ENCODE measurements at regions not wholly inside any gene's neighbourhood (a gene's known extent, or its start where the extent isn't known, plus 50 kb on each side); places are given as distances from the start of the nearest gene placed in this dataset.

GRCh38 chr1:184919892-184920291 lies 54.4 kb downstream of the NIBAN1 start:
- H2AFZ ChIP-seq (ENCODE audit: low read length) = no peak overlapping the region
- no peaks in the 10 kb centered on the region for H3K36me3 ChIP-seq (ENCODE audit: insufficient read depth, low read length)
- H3K4me2 ChIP-seq (ENCODE audit: insufficient read depth, low read length) = no peak overlapping the region
- H3K27me3 ChIP-seq (ENCODE audit: insufficient read depth, low read length) = no peaks in the 10 kb centered on the region
- H3K79me2 ChIP-seq (ENCODE audit: insufficient read depth, low read length) = no peaks in the 10 kb centered on the region
- no peak for DNase-seq (ENCODE audit: insufficient read length, low spot score, missing footprints)
- H3K27ac ChIP-seq (ENCODE audit: low read depth, low read length) = no peak overlapping the region
- no peak for TF ChIP-seq CTCF (IDR thresholded peaks at IDR 0.05; ENCODE audit: extremely low read depth, low read depth, low read length)
- no peaks in the 10 kb centered on the region for H4K20me1 ChIP-seq (ENCODE audit: insufficient read depth, low read length)
- no peak overlapping the region for H3K4me3 ChIP-seq (ENCODE audit: insufficient read depth, low read length)
- no peaks in the 10 kb centered on the region for H3K4me1 ChIP-seq (ENCODE audit: insufficient read depth, low read length)
- no peaks in the 10 kb centered on the region for H3K9me3 ChIP-seq (ENCODE audit: low read depth, low read length)

DNA sequence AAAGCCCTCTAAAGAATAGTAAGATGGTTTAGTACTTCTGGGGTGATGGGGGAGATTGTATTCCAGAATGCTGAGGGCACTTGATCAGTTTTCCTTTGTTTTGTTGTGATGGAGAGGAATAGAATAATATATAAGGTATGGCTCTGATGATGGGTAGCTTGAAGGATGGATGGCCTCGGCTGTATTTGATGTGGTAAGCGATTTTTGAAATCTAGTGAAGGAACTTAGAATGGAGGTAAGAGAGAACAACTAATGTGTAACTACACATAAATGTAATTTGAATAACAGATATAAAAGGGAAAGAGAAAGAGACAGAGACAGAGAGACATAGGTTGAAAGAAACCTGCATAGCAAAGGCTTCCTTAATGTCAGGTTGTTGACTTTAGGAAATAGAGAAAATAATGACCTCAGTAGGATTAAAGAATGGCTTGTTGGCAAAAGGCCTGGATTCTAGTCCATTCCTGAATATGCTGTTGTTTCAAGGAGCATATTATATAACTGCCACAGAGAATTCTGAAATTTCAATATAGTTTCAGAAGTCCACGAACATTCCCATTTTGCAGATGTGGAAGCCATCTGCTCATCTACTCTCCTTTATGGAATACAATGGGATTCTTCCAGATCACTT lies 58.7 kb downstream of the NIBAN1 start:
- no peaks in the 10 kb centered on the region for H3K27me3 ChIP-seq (ENCODE audit: insufficient read depth, low read length)
- no peak overlapping the region for H3K4me2 ChIP-seq (ENCODE audit: insufficient read depth, low read length)
- no peaks in the 10 kb centered on the region for H3K36me3 ChIP-seq (ENCODE audit: insufficient read depth, low read length)
- no peak overlapping the region for H3K27ac ChIP-seq (ENCODE audit: low read depth, low read length)
- no peaks in the 10 kb centered on the region for H3K79me2 ChIP-seq (ENCODE audit: insufficient read depth, low read length)
- no peaks in the 10 kb centered on the region for H4K20me1 ChIP-seq (ENCODE audit: insufficient read depth, low read length)
- H3K9me3 ChIP-seq (ENCODE audit: low read depth, low read length) = no peaks in the 10 kb centered on the region
- H3K4me1 ChIP-seq (ENCODE audit: insufficient read depth, low read length) = peaks cover 2% of the 10 kb centered on the region
- no peak for TF ChIP-seq CTCF (IDR thresholded peaks at IDR 0.05; ENCODE audit: extremely low read depth, low read depth, low read length)
- no peak overlapping the region for H3K4me3 ChIP-seq (ENCODE audit: insufficient read depth, low read length)
- H2AFZ ChIP-seq (ENCODE audit: low read length) = no peak overlapping the region
- no peak for DNase-seq (ENCODE audit: insufficient read length, low spot score, missing footprints)

- no peaks in the 10 kb centered on the region for H3K27me3 ChIP-seq (ENCODE audit: insufficient read depth, low read length)
- H3K36me3 ChIP-seq (ENCODE audit: insufficient read depth, low read length) = no peaks in the 10 kb centered on the region
- no peak overlapping the region for H3K27ac ChIP-seq (ENCODE audit: low read depth, low read length)
- H4K20me1 ChIP-seq (ENCODE audit: insufficient read depth, low read length) = no peaks in the 10 kb centered on the region
- no peaks in the 10 kb centered on the region for H3K79me2 ChIP-seq (ENCODE audit: insufficient read depth, low read length)
- H3K4me2 ChIP-seq (ENCODE audit: insufficient read depth, low read length) = no peak overlapping the region
- peaks cover 8% of the 10 kb centered on the region for H3K4me1 ChIP-seq (ENCODE audit: insufficient read depth, low read length)
- no peak overlapping the region for H2AFZ ChIP-seq (ENCODE audit: low read length)
- no peak overlapping the region for H3K4me3 ChIP-seq (ENCODE audit: insufficient read depth, low read length)
- no peaks in the 10 kb centered on the region for H3K9me3 ChIP-seq (ENCODE audit: low read depth, low read length)
- DNase-seq (ENCODE audit: insufficient read length, low spot score, missing footprints) = no peak
- TF ChIP-seq CTCF (IDR thresholded peaks at IDR 0.05; ENCODE audit: extremely low read depth, low read depth, low read length) = no peak
Observed at GRCh38 chr1:184914149-184914548, 60.2 kb downstream of the NIBAN1 start.

DNA sequence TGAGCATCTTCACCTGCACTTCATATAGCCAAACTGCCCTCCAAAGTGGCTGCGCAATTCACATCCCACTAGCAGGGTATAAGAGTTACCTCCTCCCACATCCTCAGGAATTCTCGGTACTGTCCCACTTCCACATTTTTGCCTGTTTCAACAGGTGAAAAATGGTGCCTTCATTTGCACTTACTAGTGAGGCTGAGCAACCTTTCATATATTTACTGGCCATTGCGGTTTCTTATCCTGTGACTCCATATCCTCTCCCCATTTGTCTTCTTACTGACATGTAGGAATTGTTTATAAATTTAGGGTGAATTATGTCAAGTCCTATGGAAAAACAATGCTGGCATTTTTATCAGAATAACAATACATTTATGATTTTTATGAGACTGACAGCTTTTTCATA lies 61.9 kb downstream of the NIBAN1 start:
- Histone ChIP-seq H2AFZ (ENCODE audit: low read length) (no peak overlapping the region), H3K4me1 (ENCODE audit: insufficient read depth, low read length) (peaks cover 8% of the 10 kb centered on the region), H3K4me2 (ENCODE audit: insufficient read depth, low read length) (no peak overlapping the region), H3K27ac (ENCODE audit: low read depth, low read length) (no peak overlapping the region), H3K4me3 (ENCODE audit: insufficient read depth, low read length) (no peak overlapping the region), H3K36me3 (ENCODE audit: insufficient read depth, low read length) (no peaks in the 10 kb centered on the region), H3K79me2 (ENCODE audit: insufficient read depth, low read length) (no peaks in the 10 kb centered on the region), H4K20me1 (ENCODE audit: insufficient read depth, low read length) (no peaks in the 10 kb centered on the region), H3K27me3 (ENCODE audit: insufficient read depth, low read length) (no peaks in the 10 kb centered on the region), H3K9me3 (ENCODE audit: low read depth, low read length) (no peaks in the 10 kb centered on the region)
- TF ChIP-seq CTCF (IDR thresholded peaks at IDR 0.05; ENCODE audit: extremely low read depth, low read depth, low read length) = no peak
- no peak for DNase-seq (ENCODE audit: insufficient read length, low spot score, missing footprints)

Data from osteoblast (primary cell).